ENCODE measurements at regions not wholly inside any gene's neighbourhood (a gene's known extent, or its start where the extent isn't known, plus 50 kb on each side); places are given as distances from the start of the nearest gene placed in this dataset.

GRCh38 chr1:96996001-96996400 lies 274.4 kb downstream of the PTBP2 start:
- no peak for TF ChIP-seq TARDBP (IDR thresholded peaks at IDR 0.05)
- POLR2A ChIA-PET: no interaction called here
- no peak for DNase-seq (ENCODE audit: extremely low spot score)
- CTCF ChIA-PET: no interaction called here

- DNase-seq (ENCODE audit: extremely low spot score): no peak
- POLR2A ChIA-PET: no interaction called here
- TF ChIP-seq SP1 (IDR thresholded peaks at IDR 0.05) (no peak), CTBP1 (IDR thresholded peaks at IDR 0.05; ENCODE audit: borderline replicate concordance) (no peak), FOXK2 (IDR thresholded peaks at IDR 0.05) (no peak), SUZ12 (IDR thresholded peaks at IDR 0.05) (no peak), PKNOX1 (IDR thresholded peaks at IDR 0.05) (no peak), FOXM1 (IDR thresholded peaks at IDR 0.05; ENCODE audit: borderline replicate concordance) (no peak), ELF4 (IDR thresholded peaks at IDR 0.05) (no peak), FOXA1 (IDR thresholded peaks at IDR 0.05) (no peak)
- CTCF ChIA-PET: no interaction called here
Measured at GRCh38 chr1:96997717-96998116, 276.1 kb downstream of the PTBP2 start.

GRCh38 chr1:96998466-96998865 lies 276.9 kb downstream of the PTBP2 start:
- TF ChIP-seq FOXA1 (IDR thresholded peaks at IDR 0.05) (no peak), TARDBP (IDR thresholded peaks at IDR 0.05) (no peak), ELF4 (IDR thresholded peaks at IDR 0.05) (no peak), SP1 (IDR thresholded peaks at IDR 0.05) (no peak), CTBP1 (IDR thresholded peaks at IDR 0.05; ENCODE audit: borderline replicate concordance) (no peak), ZNF384 (IDR thresholded peaks at IDR 0.05) (no peak), FOXK2 (IDR thresholded peaks at IDR 0.05) (no peak), PKNOX1 (IDR thresholded peaks at IDR 0.05) (no peak), HDGF (IDR thresholded peaks at IDR 0.05; ENCODE audit: borderline replicate concordance) (no peak), SUZ12 (IDR thresholded peaks at IDR 0.05) (no peak), LEF1 (IDR thresholded peaks at IDR 0.05; ENCODE audit: borderline replicate concordance) (no peak), BHLHE40 (IDR thresholded peaks at IDR 0.05; ENCODE audit: borderline replicate concordance) (no peak), NFRKB (IDR thresholded peaks at IDR 0.05) (no peak)
- POLR2A ChIA-PET: no interaction called here
- no peak for DNase-seq (ENCODE audit: extremely low spot score)
- CTCF ChIA-PET: no interaction called here

- TF ChIP-seq PKNOX1 (IDR thresholded peaks at IDR 0.05) (no peak), L3MBTL2 (conservative IDR thresholded peaks at IDR 0.05) (no peak), FOXA1 (IDR thresholded peaks at IDR 0.05) (no peak), TARDBP (IDR thresholded peaks at IDR 0.05) (no peak), FOXK2 (IDR thresholded peaks at IDR 0.05) (no peak), FOXM1 (IDR thresholded peaks at IDR 0.05; ENCODE audit: borderline replicate concordance) (no peak), SP1 (IDR thresholded peaks at IDR 0.05) (no peak), HDGF (IDR thresholded peaks at IDR 0.05; ENCODE audit: borderline replicate concordance) (no peak), ELF4 (IDR thresholded peaks at IDR 0.05) (no peak), BHLHE40 (IDR thresholded peaks at IDR 0.05; ENCODE audit: borderline replicate concordance) (no peak), CTBP1 (IDR thresholded peaks at IDR 0.05; ENCODE audit: borderline replicate concordance) (no peak), NFRKB (IDR thresholded peaks at IDR 0.05) (no peak), LEF1 (IDR thresholded peaks at IDR 0.05; ENCODE audit: borderline replicate concordance) (no peak), ZNF384 (IDR thresholded peaks at IDR 0.05) (no peak), ARNT (IDR thresholded peaks at IDR 0.05) (no peak), SUZ12 (IDR thresholded peaks at IDR 0.05) (no peak)
- ChIA-PET CTCF (no interaction called here), POLR2A (no interaction called here)
- DNase-seq (ENCODE audit: extremely low spot score): no peak
Measured at GRCh38 chr1:96999191-96999590, 277.6 kb downstream of the PTBP2 start.

GRCh38 chr1:97004054-97004453 lies 282.5 kb downstream of the PTBP2 start:
- DNase-seq (ENCODE audit: extremely low spot score): no peak
- ChIA-PET POLR2A (no interaction called here), CTCF (no interaction called here)
- TF ChIP-seq L3MBTL2 (conservative IDR thresholded peaks at IDR 0.05): no peak
- TF ChIP-seq NFRKB (IDR thresholded peaks at IDR 0.05): no peak
- no peak for TF ChIP-seq SP1 (IDR thresholded peaks at IDR 0.05)
- TF ChIP-seq SUZ12 (IDR thresholded peaks at IDR 0.05): no peak
- no peak for TF ChIP-seq TARDBP (IDR thresholded peaks at IDR 0.05)
- no peak for TF ChIP-seq BHLHE40 (IDR thresholded peaks at IDR 0.05; ENCODE audit: borderline replicate concordance)

- TF ChIP-seq ZNF384 (IDR thresholded peaks at IDR 0.05): no peak
- no peak for TF ChIP-seq BHLHE40 (IDR thresholded peaks at IDR 0.05; ENCODE audit: borderline replicate concordance)
- TF ChIP-seq SUZ12 (IDR thresholded peaks at IDR 0.05): no peak
- TF ChIP-seq NFRKB (IDR thresholded peaks at IDR 0.05): no peak
- no peak for TF ChIP-seq SP1 (IDR thresholded peaks at IDR 0.05)
- no peak for TF ChIP-seq ELF4 (IDR thresholded peaks at IDR 0.05)
- TF ChIP-seq CTBP1 (IDR thresholded peaks at IDR 0.05; ENCODE audit: borderline replicate concordance): no peak
- DNase-seq (ENCODE audit: extremely low spot score): no peak
- CTCF ChIA-PET: no interaction called here
- POLR2A ChIA-PET: no interaction called here
Measured at GRCh38 chr1:97004743-97005142, 283.2 kb downstream of the PTBP2 start.

GRCh38 chr1:97006044-97006661 lies 284.6 kb downstream of the PTBP2 start:
- no peak for DNase-seq (ENCODE audit: extremely low spot score)
- POLR2A ChIA-PET: no interaction called here
- CTCF ChIA-PET: no interaction called here
- no peak for TF ChIP-seq CTBP1 (IDR thresholded peaks at IDR 0.05; ENCODE audit: borderline replicate concordance)
- TF ChIP-seq TARDBP (IDR thresholded peaks at IDR 0.05): no peak
- no peak for TF ChIP-seq FOXK2 (IDR thresholded peaks at IDR 0.05)
- no peak for TF ChIP-seq SUZ12 (IDR thresholded peaks at IDR 0.05)
- no peak for TF ChIP-seq BHLHE40 (IDR thresholded peaks at IDR 0.05; ENCODE audit: borderline replicate concordance)
- no peak for TF ChIP-seq L3MBTL2 (conservative IDR thresholded peaks at IDR 0.05)
- no peak for TF ChIP-seq LEF1 (IDR thresholded peaks at IDR 0.05; ENCODE audit: borderline replicate concordance)
- TF ChIP-seq ZNF384 (IDR thresholded peaks at IDR 0.05): no peak
- TF ChIP-seq FOXM1 (IDR thresholded peaks at IDR 0.05; ENCODE audit: borderline replicate concordance): no peak
- TF ChIP-seq PKNOX1 (IDR thresholded peaks at IDR 0.05): no peak
- TF ChIP-seq FOXA1 (IDR thresholded peaks at IDR 0.05): no peak
- TF ChIP-seq ELF4 (IDR thresholded peaks at IDR 0.05): no peak
- no peak for TF ChIP-seq NFRKB (IDR thresholded peaks at IDR 0.05)
- TF ChIP-seq SP1 (IDR thresholded peaks at IDR 0.05): no peak
